DMS 273 (cell line): ENCODE measurements at regions not wholly inside any gene's neighbourhood (a gene's known extent, or its start where the extent isn't known, plus 50 kb on each side); places are given as distances from the start of the nearest gene placed in this dataset.

Source experiments
- DNase-seq: peaks from one replicate; lab custom pipeline; 2025; ENCODE audit not compliant: unreplicated experiment; lab: John Stamatoyannopoulos, UW

DNA sequence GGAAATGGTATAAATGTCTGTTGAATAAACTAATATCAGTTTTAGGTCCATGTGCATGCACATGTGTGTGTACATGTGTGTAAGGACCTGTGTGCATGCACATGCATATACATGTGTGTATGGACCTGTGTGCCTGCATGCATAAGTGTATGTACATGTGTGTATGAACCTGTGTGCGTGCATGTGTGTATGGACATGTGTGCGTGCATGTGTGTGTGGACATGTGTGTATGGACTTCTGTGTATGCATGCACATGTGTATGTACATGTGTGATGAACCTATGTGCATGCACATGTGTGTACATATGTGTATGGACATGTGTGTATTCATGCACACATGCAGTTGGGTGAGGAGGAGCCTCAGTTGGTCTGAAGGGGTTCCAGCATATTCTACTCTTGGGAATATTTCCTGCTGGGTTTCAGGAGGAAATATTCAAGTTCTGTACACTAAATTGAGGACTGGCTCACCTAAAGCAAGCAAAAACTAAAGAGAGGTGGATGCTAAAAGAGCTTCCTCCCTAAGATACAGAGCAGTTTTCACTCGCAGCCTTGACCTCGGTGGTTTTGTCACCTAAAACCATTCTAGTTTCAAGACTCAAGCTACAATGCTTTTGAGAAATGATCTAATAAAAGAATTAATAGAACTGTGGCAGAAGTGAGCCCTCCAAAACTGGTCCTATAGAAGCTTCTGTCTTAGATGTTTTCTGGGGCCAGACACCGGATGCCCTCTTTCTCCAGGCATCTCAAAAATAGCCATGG, 742.8 kb downstream of the MAFB start:
- DNase-seq: no peak

DNA sequence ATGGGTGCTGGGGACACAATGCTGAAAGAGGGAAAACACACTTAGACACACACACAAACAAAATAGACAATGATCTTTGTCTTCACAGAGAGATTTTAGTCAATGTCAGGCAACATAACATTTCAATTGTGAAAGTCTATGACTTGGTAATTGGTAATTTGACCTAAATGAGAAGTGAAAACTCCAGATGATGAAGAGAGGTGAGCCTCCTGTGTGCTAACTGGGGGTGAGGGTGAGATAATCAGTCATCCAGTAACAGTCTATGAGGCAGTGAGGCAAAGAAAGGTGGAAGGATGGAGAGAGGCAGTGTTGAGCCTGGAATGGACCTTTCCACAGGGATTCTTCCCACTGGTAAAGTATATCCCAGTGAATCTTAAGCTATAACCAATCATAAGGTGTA, 744.2 kb downstream of the MAFB start:
- no peak for DNase-seq

DNA sequence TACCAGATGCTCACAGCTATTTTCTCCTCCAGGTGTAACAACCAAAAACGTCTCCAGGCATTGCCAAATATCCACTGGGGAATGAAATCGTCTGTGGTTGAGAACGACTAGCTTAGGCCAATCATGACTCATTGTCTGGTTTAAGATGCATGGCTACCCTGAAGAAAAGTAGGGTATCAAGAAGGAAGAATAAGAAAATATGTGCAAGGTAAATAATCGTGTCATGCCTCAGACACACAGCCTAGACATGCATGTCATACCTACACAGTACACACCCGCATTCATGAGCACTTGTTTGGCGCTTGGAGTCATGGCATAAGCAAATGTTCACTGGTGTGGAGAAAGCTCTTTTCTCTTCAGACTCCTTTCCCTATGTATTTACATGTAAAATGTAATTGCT, 745.7 kb downstream of the MAFB start:
- no peak for DNase-seq

DNA sequence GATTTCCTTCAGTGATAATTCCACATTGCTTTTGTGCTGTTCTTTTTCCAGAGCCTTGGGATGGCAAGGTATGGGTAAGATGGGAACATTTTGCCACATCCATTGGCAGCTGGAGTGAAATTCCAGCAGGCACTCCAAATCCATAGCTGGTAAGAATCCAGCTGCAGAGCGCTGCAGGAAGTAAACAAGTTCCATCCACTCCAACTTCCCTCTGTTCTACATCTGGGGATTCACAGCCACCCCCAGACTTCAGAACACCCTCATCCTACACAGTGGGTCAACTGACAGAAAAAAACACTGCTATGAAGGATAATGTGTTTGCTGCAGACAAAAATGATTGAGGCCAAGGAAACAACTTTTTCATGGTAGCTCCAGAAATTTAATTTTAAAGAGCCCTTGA, 747.8 kb downstream of the MAFB start:
- no peak for DNase-seq

DNA sequence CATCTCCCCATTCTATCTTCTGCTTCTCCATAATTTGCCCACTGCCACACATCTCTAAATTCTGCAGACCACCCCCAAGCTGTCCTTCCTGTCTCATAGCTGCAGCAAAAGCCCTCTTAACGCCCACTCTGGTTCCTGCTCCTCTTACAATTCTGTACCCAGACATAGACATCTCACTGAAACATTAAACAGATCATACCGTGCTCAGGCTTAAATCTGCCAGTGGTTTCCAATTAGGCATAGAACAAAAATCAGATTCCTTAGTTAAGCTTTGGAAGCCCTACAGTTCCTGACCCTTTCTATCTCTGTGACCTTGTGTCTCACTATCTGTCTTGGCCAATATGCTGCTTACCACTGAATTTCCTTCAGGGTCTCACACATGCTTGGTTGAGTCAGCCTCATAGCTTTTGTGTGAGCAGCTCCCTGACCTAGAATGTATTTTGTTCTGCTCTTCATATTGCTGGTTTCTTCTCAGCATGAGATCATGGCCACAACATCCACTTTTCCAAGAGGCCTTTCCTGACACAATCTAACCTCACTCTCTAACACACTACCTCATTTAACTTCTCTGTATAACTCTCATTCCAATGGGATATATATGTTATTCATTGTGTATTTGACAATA, 749.7 kb downstream of the MAFB start:
- no peak for DNase-seq

DNA sequence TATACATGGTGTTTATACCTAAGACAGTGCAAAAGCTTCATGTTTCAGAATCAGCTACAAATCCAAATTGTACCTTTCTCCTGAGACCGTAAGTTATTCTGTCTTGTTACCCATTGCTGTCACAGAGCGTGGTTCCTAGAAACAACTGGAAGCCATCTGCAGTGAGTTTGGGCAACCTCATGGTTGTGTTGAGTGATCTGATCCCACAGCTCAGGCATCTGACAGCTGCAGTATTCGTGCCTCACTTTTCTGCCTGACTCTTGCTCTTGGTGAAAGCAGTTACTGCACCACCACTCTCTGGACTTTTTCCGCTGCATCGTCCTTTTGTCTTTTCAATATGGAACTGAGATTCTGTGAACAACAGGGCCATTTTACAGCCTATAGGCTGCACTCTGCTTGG, 752.6 kb downstream of the MAFB start:
- no peak for DNase-seq

DNA sequence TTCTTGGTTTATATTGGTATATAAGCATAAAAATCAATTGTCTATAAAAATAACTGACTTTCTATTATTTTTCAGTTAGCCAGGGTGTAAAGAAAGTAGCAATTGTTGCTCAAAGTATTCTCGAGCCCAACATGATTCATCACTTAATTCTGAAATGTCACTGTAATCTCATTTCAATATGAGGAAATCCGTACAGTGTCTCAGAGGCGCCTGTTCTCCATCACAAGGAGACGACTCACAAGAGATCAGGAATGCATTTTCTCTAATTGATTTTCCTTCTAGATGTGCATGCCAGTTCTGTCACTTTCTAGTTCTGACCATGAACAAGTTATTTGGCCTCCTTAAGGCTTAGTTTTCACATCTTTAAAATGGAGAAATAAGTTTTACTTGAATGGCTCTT, 753.1 kb downstream of the MAFB start:
- no peak for DNase-seq

DNA sequence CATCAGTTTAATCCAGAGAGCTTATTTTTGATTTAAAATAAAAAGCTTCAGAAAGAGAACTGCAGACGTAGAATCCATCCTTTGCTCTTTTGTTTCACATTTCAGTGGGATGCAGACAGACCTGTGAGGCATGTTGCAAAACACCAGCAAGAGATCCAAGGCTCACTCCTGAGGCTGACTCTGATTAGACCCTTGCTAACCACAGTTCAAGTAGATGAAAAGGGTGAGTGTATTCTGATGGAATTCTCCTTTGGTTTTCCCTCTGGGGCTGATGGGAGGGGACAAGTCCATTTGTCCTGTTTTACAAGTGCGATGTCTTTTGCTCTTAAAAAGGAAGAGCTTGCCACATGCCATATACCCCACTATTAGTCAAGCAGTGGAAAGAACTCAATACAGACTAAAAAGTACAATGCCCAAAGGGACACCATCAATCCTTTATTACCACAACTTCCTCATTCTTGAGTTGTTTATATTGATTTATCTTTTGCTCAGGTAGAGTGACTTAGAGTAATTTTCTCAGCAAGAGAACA, 772.7 kb downstream of the MAFB start:
- DNase-seq: no peak

DNA sequence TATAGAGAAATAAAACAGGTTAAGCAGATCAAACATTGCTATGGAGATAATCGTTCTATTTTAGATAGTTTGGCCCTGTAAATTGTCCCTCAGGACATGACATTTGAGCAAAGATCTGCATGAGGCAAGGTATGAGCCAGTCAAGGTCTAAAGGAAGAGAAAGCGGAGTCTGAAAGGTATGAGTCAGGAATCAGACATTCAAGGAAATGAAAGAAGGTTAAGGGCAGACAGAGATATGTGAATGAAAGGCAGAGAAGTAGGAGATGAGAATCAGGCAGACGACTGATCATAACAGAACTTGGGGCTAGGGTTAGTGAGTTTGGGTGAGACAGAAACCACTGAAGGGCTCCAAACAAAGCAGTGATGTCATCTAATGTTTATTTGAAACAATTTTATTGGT, 775.8 kb downstream of the MAFB start:
- no peak for DNase-seq

DNA sequence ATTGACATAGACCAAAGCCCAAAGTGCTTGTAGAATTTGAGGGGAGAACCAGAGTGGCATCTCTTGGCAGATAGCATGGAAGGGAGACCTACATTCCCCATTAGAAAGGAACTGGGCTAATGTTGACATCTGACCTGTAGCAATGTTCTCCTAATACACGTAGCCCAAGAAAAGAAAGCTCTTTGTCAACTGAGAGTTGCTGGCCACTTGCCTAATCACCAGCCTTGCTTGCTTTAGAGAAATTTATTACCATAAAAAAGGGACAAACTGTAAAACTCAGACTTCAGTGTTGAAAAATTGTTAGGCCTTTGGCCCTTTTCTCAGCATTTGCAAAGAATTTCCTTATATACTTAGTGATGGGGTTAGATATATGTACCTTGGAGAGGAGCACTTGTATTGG, 777.5 kb downstream of the MAFB start:
- no peak for DNase-seq

DNA sequence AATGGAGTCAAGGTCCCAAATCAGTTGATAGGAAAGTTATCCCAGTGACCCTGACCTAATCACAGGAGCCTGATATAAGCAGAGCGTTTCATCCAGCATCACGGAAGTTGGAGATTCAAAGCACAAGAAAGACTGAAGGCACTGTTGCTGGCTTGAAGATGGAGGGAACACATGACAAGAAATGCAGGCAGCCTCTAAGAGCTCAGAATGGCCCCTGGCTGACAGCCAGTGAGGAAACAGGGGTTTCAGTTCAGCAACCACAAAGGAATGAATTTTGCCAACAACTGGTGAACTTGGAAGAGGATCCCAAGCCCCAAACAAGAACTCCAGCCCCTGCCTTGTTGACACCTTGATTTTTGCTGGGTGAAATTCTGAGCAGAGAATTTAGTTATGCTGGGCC, 778.5 kb downstream of the MAFB start:
- DNase-seq: no peak

DNA sequence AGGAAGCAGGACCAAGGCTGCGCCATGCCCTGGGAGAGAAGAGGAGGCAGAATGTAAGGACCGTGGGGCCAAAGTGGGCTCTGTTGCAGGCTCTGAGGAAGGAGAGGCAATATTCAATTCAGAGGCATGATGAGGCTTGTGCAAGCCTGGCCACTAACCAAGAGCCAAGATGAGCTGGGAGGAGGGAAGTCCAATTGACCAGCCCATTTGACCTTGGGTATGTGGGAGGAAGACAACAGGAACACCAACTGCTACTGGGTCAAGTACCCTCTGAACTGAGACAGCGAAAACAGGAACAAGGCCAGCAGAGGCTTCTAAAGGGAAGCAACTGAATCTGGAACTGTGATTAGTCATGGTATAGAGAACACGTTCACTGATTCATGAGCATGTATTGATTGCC, 779.6 kb downstream of the MAFB start:
- DNase-seq: no peak

DNA sequence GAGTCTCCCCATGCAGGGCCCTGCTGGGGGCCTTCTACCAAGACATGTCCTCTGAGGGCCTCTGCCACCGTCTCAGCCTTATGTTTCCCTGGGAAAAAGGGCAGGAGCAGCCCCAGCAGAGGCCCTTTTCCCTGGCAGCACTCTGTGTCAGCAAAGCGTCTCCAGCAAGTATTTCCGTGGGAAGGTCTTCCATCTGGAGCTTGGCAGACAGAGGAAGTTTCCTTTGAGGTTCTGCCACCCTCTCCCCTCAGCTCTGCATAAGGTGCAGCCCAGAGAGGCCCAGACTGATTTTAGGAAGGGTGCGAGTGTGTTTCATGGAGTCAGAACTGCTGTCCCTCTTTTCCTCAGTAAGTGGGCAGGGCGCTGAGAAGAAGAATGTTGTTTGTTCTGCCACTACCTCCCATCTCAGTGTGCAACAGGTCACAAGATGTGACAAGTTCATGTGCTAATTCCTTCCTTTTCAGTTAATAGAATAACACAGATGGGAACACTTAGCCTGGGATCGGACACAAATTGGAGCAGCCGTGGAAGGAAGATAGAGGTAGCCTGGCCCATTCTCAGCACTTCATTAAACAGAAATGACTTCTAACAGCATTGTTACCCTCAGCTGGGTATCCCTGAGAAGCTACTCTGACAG, 784.4 kb downstream of the MAFB start:
- no peak for DNase-seq

DNA sequence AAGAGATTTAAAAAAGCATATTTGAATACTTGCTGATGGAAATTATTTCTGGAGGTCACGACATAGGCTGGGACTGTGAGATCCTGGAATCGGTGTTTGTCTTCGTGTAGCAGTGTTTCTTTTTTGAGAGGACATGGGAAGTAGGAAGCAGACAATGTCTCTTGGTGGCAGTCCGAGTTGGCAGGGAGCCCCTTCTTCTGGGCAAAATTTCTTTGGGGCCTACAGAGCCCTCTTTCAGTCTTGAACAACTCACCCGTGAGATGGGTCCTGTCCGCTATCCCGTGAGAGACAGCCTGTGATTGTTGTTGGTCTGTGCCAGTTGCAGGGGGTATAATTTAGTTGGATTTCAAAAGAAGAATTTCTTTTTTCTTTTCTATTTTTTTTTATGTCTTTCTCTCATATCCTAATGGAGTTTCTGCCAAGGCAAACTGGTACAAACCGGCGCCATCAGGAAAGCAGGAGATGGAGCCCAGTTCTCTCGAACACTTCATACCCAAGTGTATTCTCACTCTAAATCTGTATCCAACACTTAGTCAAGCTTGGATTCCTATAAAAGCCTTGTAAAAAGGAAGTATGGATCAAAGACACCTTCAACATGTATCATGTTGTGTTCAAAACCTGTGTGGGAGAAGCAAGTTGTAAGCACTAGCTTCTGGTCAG, 785.1 kb downstream of the MAFB start:
- no peak for DNase-seq

DNA sequence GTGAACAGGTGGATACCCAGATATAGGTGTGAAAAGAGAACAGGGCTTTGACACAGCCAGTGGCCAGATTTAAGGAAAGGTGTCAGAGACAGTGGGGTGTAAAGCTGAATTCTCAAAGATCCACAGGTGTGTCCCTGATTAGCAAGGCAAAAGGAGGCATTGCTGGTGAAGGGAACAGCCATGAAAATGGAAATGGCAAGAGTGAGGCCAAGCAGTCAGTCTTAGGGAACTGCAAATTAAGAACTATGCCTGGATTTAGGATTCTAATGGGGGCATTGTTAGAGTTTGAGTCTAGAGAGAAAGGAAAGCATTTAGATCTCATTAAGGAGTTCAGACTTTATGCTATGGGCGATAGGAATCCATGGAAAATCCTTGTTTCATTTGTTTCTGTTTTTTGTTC, 789.2 kb downstream of the MAFB start:
- DNase-seq: no peak

DNA sequence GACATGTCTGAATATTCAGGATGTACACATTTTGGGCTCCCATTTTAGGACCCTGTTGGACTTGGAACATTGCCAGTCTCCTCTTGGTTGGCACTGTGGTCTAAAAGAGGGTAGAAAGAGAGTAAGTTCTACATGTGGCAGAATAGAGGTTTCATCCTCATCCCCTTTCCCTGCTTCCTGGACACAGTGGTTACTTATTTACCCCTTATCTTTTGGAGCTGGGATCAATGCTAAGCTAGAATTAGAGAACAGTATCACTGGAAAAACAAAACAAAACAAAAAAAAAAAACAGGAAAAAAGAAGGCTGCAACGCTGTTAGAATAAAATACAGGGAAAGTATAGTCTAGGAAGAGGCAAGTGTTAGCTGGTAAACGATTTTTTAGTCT, 790.6 kb downstream of the MAFB start:
- no peak for DNase-seq

DNA sequence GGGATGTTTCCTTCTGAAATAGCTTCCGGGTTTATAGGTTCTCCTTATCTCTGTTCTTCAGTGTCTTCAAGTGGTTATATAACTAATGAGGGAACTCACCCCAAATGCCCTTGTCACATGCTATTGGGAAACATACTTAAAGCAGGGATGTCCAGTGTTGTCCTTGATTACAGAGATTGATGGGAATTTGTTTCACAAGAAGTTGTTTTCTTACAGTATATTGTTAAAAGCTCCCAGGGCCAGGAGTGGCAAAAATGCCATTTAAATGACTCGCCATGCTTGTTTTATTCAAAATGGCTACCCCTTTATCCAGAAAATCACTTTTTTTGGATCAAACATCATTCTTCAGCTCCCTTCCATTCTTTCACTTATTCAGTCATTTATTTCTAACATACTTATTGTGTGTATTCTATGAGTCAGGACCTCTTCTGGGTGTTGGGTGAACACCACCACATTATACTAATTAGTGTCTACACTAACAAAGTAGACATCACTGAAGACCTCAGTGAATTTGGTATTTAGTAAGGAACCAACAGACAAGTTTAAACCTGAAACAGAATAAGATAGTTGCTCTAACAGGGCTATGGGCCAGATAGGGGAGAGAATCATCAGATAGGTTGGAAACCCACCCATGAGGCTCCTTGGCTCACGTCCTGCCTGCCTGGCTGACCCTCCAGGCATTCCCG, 791.1 kb downstream of the MAFB start:
- no peak for DNase-seq

DNA sequence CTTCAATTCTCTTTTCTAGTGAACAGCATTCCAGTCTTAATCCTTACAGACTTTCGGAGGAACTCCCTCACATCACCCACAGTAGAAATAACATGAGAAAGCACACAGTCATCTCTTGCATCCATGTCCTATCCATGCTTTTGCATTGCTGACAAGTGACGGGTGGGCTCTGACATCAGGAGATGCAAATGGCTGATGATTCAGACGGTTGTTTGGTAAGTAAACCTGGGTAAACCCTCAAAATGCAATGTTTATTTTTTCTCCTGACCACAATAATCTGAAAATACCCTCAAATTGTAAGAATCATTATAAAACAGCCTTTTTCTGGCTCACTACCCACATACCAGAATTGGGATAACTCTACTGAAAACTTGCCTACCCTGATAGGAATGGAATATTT, 792.0 kb downstream of the MAFB start:
- no peak for DNase-seq

DNA sequence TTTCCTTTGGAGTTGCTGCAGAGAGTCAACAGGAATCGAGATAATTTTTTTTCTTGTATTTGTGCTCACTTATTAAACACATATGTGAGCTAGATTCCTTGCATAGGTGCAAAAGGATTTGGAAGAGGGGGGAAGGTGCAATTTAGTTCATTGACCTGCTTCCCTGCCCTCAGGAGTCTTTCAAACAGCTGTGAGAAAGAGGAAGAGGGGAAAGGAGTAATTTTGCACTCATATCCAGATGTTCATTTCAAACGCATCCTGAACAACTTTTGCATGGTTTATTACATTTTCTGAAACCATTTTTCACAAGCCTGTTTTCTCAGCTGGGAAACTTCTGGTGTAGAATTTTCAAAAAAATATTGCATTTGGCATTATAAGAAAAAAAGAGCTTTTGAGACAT, 795.0 kb downstream of the MAFB start:
- no peak for DNase-seq

DNA sequence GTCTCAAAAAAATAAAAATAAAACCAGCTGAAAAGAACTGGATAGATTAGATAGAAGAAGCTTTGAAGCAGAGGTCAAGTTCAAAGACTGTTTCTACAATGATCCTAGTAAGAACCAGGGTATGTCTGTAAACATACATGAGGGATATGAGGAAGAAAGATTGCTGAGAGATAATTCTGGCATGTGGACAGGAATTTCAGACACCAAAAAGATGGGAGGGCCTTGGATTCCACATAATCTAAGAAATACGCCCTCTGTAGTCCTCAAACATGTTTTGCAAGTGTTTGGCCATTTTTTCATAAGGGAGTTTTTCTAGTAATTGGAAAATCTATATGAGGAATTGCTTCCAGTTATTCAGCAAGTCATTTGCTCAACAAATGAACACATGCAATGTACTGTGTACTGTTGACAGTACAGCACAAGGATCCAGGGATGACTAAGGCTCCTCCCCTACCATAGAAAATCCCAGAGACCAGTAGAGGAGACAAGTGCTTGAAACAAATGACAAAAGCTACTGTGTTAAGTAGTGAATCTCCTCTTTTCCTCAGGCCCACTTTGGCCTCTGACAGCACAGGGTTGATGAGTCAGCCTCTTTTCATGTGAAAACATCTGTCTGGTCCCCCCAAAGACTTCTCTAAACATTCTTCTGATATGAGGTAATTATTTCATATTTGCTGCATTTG, 795.9 kb downstream of the MAFB start:
- DNase-seq: no peak

DNA sequence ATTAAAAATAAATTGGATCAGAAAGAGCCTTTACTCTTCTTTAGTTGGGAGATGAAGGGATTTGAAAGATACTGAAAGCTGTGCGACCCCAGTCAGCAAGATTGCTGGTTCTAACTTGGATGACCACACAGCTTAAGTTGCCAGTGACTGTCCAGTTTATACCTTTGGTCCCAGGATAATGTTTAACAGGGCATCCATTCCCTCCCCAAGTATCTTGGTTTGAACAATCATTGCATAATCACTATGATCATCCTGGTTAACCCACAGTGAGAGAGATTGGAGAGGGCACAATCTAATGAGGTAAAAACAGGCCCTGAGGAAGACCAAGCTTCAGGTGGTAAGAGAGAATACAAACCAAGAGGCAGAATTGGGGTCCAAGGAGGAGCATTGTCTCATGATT, 798.3 kb downstream of the MAFB start:
- DNase-seq: no peak
